IMR-90 (cell line): ENCODE measurements at regions not wholly inside any gene's neighbourhood (a gene's known extent, or its start where the extent isn't known, plus 50 kb on each side); places are given as distances from the start of the nearest gene placed in this dataset.

Experiments
- ATAC-seq: fragments of 200-7000 bp; cut with Tn5 transposase; 2 replicates; pipeline ENCODE4 v1.9.1; 2020; ENCODE audit warnings: low read depth, mild to moderate bottlenecking, moderate library complexity
- BruUV-seq: library from RNA; stranded (reverse); fragments of 400-500 nt; replicated peaks from 2 replicates; lab custom pipeline; 2021; lab: Mats Ljungman, UMichigan
- CTCF ChIA-PET: fragments of 300-600 bp; formaldehyde crosslinking; extraction: SDS; loops from one replicate; lab custom pipeline; 2021; ENCODE audit warnings: antibody characterized with exemption; lab: Yijun Ruan, JAX
- POLR2A ChIA-PET: fragments of 300-600 bp; sonication (Branson Sonifier 250); formaldehyde crosslinking; loops from one replicate; lab custom pipeline; 2022; ENCODE audit warnings: antibody characterized with exemption; ENCODE audit not compliant: unreplicated experiment; lab: Charles Lee
- DNase-seq: peaks from one replicate; pipeline ENCODE4 v3.0.0; 2013
- H2AFZ ChIP-seq: replicated peaks from 2 replicates; pipeline ENCODE3; 2013; ENCODE audit warnings: low read length, mild to moderate bottlenecking; ENCODE audit not compliant: poor library complexity
- H2AK5ac ChIP-seq: 2 replicates; pipeline ENCODE4 v1.6.1; 2013; ENCODE audit warnings: low read depth, low read length, inconsistent platforms
- H2AK9ac ChIP-seq: replicated peaks from 2 replicates; pipeline ENCODE3; 2013; ENCODE audit warnings: mild to moderate bottlenecking, low read depth, low read length, moderate library complexity; ENCODE audit not compliant: poor library complexity
- H2BK120ac ChIP-seq: 2 replicates; pipeline ENCODE4 v1.6.1; 2013; ENCODE audit warnings: low read depth, low read length, inconsistent platforms
- H2BK15ac ChIP-seq: 3 replicates; pipeline ENCODE4 v1.6.1; 2013; ENCODE audit warnings: low read depth, low read length, inconsistent platforms
- H2BK20ac ChIP-seq: 2 replicates; pipeline ENCODE4 v1.6.1; 2013; ENCODE audit warnings: low read depth, mild to moderate bottlenecking, inconsistent platforms, low read length, moderate library complexity
- H2BK5ac ChIP-seq: 2 replicates; pipeline ENCODE4 v1.6.1; 2013; ENCODE audit warnings: mild to moderate bottlenecking, low read depth, low read length, inconsistent platforms; ENCODE audit not compliant: poor library complexity, severe bottlenecking
- H3K14ac ChIP-seq: replicated peaks from 2 replicates; pipeline ENCODE4 v1.6.1; 2013; ENCODE audit warnings: low read depth, low read length, inconsistent platforms
- H3K18ac ChIP-seq: 2 replicates; pipeline ENCODE4 v1.6.1; 2013; ENCODE audit warnings: low read depth, low read length, control low read depth
- H3K23ac ChIP-seq: 2 replicates; pipeline ENCODE4 v1.6.1; 2013; ENCODE audit warnings: low read depth, low read length, inconsistent platforms
- H3K27ac ChIP-seq: 2 replicates; pipeline ENCODE4 v1.5.1; 2013; ENCODE audit warnings: mild to moderate bottlenecking, control low read depth, low read length; ENCODE audit not compliant: insufficient read depth
- H3K27me3 ChIP-seq: 2 replicates; pipeline ENCODE4 v1.6.1; 2013; ENCODE audit warnings: low read length; ENCODE audit not compliant: control insufficient read depth, insufficient read depth
- H3K36me3 ChIP-seq: 2 replicates; pipeline ENCODE4 v1.6.1; 2013; ENCODE audit warnings: low read length, mixed read lengths; ENCODE audit not compliant: control insufficient read depth, insufficient read depth
- H3K4ac ChIP-seq: 2 replicates; pipeline ENCODE4 v1.6.1; 2013; ENCODE audit warnings: low read depth, low read length, inconsistent platforms
- H3K4me1 ChIP-seq: 2 replicates; pipeline ENCODE4 v1.6.1; 2013; ENCODE audit warnings: low read length, mixed read lengths; ENCODE audit not compliant: control insufficient read depth, insufficient read depth
- H3K4me2 ChIP-seq: 2 replicates; pipeline ENCODE4 v1.6.1; 2013; ENCODE audit warnings: low read depth, mild to moderate bottlenecking, control low read depth, low read length, moderate library complexity
- H3K4me3 ChIP-seq: 2 replicates; pipeline ENCODE4 v1.5.1; 2013; ENCODE audit warnings: low read depth, mild to moderate bottlenecking, control low read depth, low read length, moderate library complexity; ENCODE audit not compliant: insufficient read depth
- H3K56ac ChIP-seq: 2 replicates; pipeline ENCODE4 v1.6.1; 2013; ENCODE audit warnings: low read length, inconsistent platforms; ENCODE audit not compliant: insufficient read depth; ENCODE audit errors: extremely low read depth
- H3K79me1 ChIP-seq, 2 experiments: 2 replicates each; pipeline ENCODE4 v1.6.1; 2013; ENCODE audit warnings: low read length in 2 of 2, inconsistent platforms in 1 of 2, low read depth in 1 of 2
- H3K9ac ChIP-seq: 2 replicates; pipeline ENCODE4 v1.6.1; 2013; ENCODE audit warnings: low read depth, low read length, control low read depth
- H3K9me1 ChIP-seq: 2 replicates; pipeline ENCODE4 v1.6.1; 2013; ENCODE audit warnings: low read length, inconsistent platforms; ENCODE audit not compliant: insufficient read depth
- H3K9me3 ChIP-seq: 2 replicates; pipeline ENCODE4 v1.6.1; 2013; ENCODE audit warnings: low read length; ENCODE audit not compliant: control insufficient read depth, insufficient read depth
- H4K20me1 ChIP-seq: 2 replicates; pipeline ENCODE4 v1.6.1; 2013; ENCODE audit warnings: low read length, inconsistent platforms; ENCODE audit not compliant: insufficient read depth
- H4K5ac ChIP-seq: 2 replicates; pipeline ENCODE4 v1.6.1; 2013; ENCODE audit warnings: mild to moderate bottlenecking, low read depth, low read length, control low read depth
- H4K8ac ChIP-seq, 2 experiments: 2 replicates each; pipeline ENCODE4 v1.6.1; 2013; ENCODE audit warnings: low read depth in 2 of 2, low read length in 2 of 2, control low read depth in 1 of 2, inconsistent platforms in 1 of 2
- H4K91ac ChIP-seq: 2 replicates; pipeline ENCODE4 v1.6.1; 2013; ENCODE audit warnings: low read depth, low read length, inconsistent platforms; ENCODE audit not compliant: insufficient read depth
- BHLHE40 ChIP-seq: fragments of 150-350 bp; IDR thresholded peaks from 2 replicates; pipeline ENCODE4 v1.6.1; 2016; ENCODE audit warnings: mild to moderate bottlenecking, low read depth, low read length
- MXI1 ChIP-seq: IDR thresholded peaks from 2 replicates; pipeline ENCODE4 v1.6.1; 2012; ENCODE audit warnings: low read depth, mild to moderate bottlenecking, low read length, moderate library complexity, borderline replicate concordance
- NFE2L2 ChIP-seq: fragments of 150-350 bp; IDR thresholded peaks from 2 replicates; pipeline ENCODE4 v1.6.1; 2016; ENCODE audit warnings: low read depth, mild to moderate bottlenecking, low read length
- RCOR1 ChIP-seq: IDR thresholded peaks from 2 replicates; pipeline ENCODE4 v1.6.1; 2012; ENCODE audit warnings: mild to moderate bottlenecking, low read length, improper control_type of control experiment; ENCODE audit not compliant: insufficient replicate concordance
- SMC3 ChIP-seq: fragments of 150-350 bp; IDR thresholded peaks from 2 replicates; pipeline ENCODE4 v1.6.1; 2016; ENCODE audit warnings: low read depth, mild to moderate bottlenecking, antibody characterized with exemption, low read length, moderate library complexity
- dilution Hi-C: fragments of 300-500 bp; cut with HindIII; formaldehyde crosslinking; loops from one replicate; pipeline ENCODE4 v1.14.3; 2018; ENCODE audit warnings: low sequenced_read_pairs; ENCODE audit not compliant: unreplicated experiment
- in situ Hi-C: fragments of 300-500 bp; cut with MboI; formaldehyde crosslinking; loops from 3 replicates; pipeline ENCODE4 v1.14.3; 2019; ENCODE audit warnings: low sequenced_read_pairs, inconsistent platforms, mixed read lengths
- intact Hi-C: fragments of 100-400 bp; cut with micrococcal nuclease; formaldehyde crosslinking; loops from 2 replicates; pipeline ENCODE4 v1.10.0; 2022
- TF ChIP-seq, protein P1 (sequence below): conservative IDR thresholded peaks from 2 replicates; pipeline ENCODE4 v1.5.1; 2012; ENCODE audit warnings: mild to moderate bottlenecking, low read depth, low read length, improper control_type of control experiment
- TF ChIP-seq, protein P2 (sequence below): fragments of 150-350 bp; IDR thresholded peaks from 2 replicates; pipeline ENCODE4 v1.6.1; 2016; ENCODE audit warnings: low read depth, mild to moderate bottlenecking, low read length, moderate library complexity, borderline replicate concordance

- BruUV-seq = no TSS peak
- in situ Hi-C loops (loop anchor here (10.0 kb wide), 1 partner anchor 244 kb away; no protein-coding TSS in a partner anchor), dilution Hi-C loops (no loop called here), intact Hi-C loops (no loop called here)
- H3K4me1 ChIP-seq = no peaks in the 10 kb centered on the region
- no peaks in the 10 kb centered on the region; the same call in 1 of the 2 replicates for H3K27me3 ChIP-seq
- H4K91ac ChIP-seq = no peak overlapping the region
- H2BK20ac ChIP-seq = no peak overlapping the region
- H3K79me1 ChIP-seq = no peaks in the 10 kb centered on the region
- ChIA-PET CTCF (interaction anchor here (2.3 kb wide), 1 partner anchor 13 kb away, joined by 8 read pairs; no protein-coding TSS in a partner anchor), POLR2A (no interaction called here)
- TF ChIP-seq MXI1 (no peak), RCOR1 (no peak), NFE2L2 (no peak), SMC3 (no peak), BHLHE40 (no peak)
- TF ChIP-seq, protein P1, sequence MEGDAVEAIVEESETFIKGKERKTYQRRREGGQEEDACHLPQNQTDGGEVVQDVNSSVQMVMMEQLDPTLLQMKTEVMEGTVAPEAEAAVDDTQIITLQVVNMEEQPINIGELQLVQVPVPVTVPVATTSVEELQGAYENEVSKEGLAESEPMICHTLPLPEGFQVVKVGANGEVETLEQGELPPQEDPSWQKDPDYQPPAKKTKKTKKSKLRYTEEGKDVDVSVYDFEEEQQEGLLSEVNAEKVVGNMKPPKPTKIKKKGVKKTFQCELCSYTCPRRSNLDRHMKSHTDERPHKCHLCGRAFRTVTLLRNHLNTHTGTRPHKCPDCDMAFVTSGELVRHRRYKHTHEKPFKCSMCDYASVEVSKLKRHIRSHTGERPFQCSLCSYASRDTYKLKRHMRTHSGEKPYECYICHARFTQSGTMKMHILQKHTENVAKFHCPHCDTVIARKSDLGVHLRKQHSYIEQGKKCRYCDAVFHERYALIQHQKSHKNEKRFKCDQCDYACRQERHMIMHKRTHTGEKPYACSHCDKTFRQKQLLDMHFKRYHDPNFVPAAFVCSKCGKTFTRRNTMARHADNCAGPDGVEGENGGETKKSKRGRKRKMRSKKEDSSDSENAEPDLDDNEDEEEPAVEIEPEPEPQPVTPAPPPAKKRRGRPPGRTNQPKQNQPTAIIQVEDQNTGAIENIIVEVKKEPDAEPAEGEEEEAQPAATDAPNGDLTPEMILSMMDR = no peak
- TF ChIP-seq, protein P2, sequence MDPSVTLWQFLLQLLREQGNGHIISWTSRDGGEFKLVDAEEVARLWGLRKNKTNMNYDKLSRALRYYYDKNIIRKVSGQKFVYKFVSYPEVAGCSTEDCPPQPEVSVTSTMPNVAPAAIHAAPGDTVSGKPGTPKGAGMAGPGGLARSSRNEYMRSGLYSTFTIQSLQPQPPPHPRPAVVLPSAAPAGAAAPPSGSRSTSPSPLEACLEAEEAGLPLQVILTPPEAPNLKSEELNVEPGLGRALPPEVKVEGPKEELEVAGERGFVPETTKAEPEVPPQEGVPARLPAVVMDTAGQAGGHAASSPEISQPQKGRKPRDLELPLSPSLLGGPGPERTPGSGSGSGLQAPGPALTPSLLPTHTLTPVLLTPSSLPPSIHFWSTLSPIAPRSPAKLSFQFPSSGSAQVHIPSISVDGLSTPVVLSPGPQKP = no peak
- H3K9me3 ChIP-seq = no peaks in the 10 kb centered on the region
- DNase-seq (no peak), ATAC-seq (no peak)
- H4K5ac ChIP-seq = no peak overlapping the region
- H4K20me1 ChIP-seq = no peaks in the 10 kb centered on the region
- no peak overlapping the region for H2AK5ac ChIP-seq
- no peak overlapping the region for H3K4me2 ChIP-seq
- no peak overlapping the region for H4K8ac ChIP-seq
- H2BK15ac ChIP-seq = no peak overlapping the region
- no peak overlapping the region for H2BK120ac ChIP-seq
- no peak overlapping the region for H3K4ac ChIP-seq
- H3K9ac ChIP-seq = no peak overlapping the region
- no peak overlapping the region for H3K14ac ChIP-seq
- no peaks in the 10 kb centered on the region for H3K9me1 ChIP-seq
- no peak overlapping the region for H3K4me3 ChIP-seq
- H3K23ac ChIP-seq = no peak overlapping the region
- H3K27ac ChIP-seq = no peak overlapping the region
- H2BK5ac ChIP-seq = no peak overlapping the region
- no peak overlapping the region for H3K18ac ChIP-seq
- H3K36me3 ChIP-seq = no peaks in the 10 kb centered on the region
- H2AK9ac ChIP-seq = no peak overlapping the region
- no peak overlapping the region for H2AFZ ChIP-seq
- no peak overlapping the region for H3K56ac ChIP-seq
These were observed 105.0 kb upstream of the TMPO start for GRCh38 chr12:98410356-98410755.
